ENCODE measurements at regions not wholly inside any gene's neighbourhood (a gene's known extent, or its start where the extent isn't known, plus 50 kb on each side); places are given as distances from the start of the nearest gene placed in this dataset.

DNA sequence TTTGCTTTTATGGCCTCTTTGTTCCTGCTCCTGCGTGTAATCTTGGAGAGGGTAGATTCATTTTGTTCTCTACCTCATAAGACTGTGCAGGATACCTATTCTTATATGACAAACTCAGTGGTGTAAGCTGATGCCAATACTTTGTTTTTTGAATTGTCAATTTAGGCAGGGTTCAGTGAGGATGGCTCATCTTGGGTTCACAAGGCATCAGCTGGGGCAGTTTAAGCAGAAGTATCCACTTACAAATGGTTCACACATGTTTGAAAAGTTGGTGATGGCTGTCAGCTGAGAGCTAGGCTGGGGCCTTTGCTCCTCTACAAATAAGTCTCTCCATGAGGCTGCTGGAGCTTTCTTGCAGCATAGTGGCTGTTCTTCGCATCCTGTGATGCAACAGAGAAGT, 920.6 kb upstream of the PIK3C3 start:
- no peak overlapping the region for H3K9ac ChIP-seq
- H4K20me1 ChIP-seq: no peaks in the 10 kb centered on the region
- TF ChIP-seq Cebpa-rat (IDR thresholded peaks at IDR 0.05): no peak
- no peak overlapping the region for H3K27ac ChIP-seq
- no peaks in the 10 kb centered on the region for H3K4me1 ChIP-seq
- H3K27me3 ChIP-seq: no peaks in the 10 kb centered on the region
- no peak overlapping the region for H3K4me2 ChIP-seq
- no peaks in the 10 kb centered on the region for H3K9me3 ChIP-seq
- H3K4me3 ChIP-seq: no peak overlapping the region
- H3K36me3 ChIP-seq: no peaks in the 10 kb centered on the region

DNA sequence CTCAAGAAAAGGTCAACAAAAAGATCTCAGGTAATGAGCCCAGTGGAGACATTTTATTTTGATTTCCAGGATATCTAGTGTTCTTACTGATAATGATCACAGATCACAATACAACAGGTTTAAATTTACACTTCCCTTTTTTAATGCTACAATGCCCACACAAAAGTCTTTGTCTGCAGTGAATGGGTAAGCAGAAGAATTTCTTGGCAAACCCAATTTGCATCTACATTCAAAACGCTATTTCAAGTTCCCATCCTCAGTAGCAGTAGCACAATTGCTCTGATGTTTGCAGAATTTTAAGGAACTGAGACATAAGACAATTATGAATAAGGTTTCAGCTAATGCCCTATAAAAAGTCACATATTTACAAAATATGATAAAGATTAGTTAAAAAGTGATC, 929.4 kb upstream of the PIK3C3 start:
- Histone ChIP-seq H3K4me1 (no peaks in the 10 kb centered on the region), H3K9me3 (no peaks in the 10 kb centered on the region), H3K27ac (no peak overlapping the region), H3K9ac (no peak overlapping the region), H4K20me1 (no peaks in the 10 kb centered on the region), H3K36me3 (no peaks in the 10 kb centered on the region), H3K4me2 (no peak overlapping the region), H3K4me3 (no peak overlapping the region), H3K27me3 (no peaks in the 10 kb centered on the region)
- TF ChIP-seq Cebpa-rat (IDR thresholded peaks at IDR 0.05): no peak

DNA sequence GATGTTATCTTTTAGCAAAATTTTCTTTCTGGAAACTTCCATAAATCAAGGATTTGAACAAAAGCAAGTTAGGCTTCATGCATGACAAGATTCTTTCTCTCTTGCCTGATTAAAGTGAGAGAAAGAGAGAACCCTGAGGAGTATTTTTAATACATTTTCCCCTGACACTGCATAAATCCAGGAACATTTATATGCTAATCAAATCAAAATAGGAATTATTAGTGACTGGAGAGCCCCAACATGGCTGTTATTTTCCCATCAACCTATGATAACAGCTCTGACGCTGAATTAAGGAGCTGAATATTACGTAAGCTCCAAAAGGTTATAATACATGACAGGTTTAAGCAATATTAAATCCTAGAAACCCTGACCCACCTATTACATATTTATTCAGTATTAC, 930.2 kb upstream of the PIK3C3 start:
- Histone ChIP-seq H3K4me3 (no peak overlapping the region), H4K20me1 (no peaks in the 10 kb centered on the region), H3K36me3 (no peaks in the 10 kb centered on the region), H3K27ac (no peak overlapping the region), H3K27me3 (no peaks in the 10 kb centered on the region), H3K9me3 (no peaks in the 10 kb centered on the region), H3K4me1 (no peaks in the 10 kb centered on the region), H3K9ac (no peak overlapping the region), H3K4me2 (no peak overlapping the region)
- TF ChIP-seq Cebpa-rat (IDR thresholded peaks at IDR 0.05): no peak

DNA sequence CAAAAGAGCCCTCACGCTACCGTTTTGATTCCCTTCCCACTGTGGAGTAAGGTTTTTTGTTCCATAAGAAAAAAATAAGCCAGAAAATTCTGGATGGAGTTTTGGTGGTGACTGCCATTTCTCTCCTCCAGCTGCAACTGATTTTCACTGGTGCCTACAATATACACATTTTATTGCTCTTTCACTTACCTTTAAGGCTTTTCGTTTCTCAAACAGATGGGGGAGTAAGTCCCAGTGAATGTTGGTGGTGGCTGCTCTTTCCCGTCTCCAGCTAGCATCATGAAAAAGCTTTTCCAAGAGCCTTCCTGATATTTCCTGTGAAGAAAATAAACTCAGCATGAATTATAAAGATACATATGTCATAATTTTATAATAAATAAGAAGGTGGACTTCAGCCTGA, 932.5 kb upstream of the PIK3C3 start:
- Histone ChIP-seq H3K9ac (no peak overlapping the region), H3K27me3 (no peaks in the 10 kb centered on the region), H3K4me3 (no peak overlapping the region), H4K20me1 (no peaks in the 10 kb centered on the region), H3K4me2 (no peak overlapping the region), H3K36me3 (no peaks in the 10 kb centered on the region), H3K27ac (no peak overlapping the region), H3K4me1 (no peaks in the 10 kb centered on the region), H3K9me3 (no peaks in the 10 kb centered on the region)
- TF ChIP-seq Cebpa-rat (IDR thresholded peaks at IDR 0.05): no peak

DNA sequence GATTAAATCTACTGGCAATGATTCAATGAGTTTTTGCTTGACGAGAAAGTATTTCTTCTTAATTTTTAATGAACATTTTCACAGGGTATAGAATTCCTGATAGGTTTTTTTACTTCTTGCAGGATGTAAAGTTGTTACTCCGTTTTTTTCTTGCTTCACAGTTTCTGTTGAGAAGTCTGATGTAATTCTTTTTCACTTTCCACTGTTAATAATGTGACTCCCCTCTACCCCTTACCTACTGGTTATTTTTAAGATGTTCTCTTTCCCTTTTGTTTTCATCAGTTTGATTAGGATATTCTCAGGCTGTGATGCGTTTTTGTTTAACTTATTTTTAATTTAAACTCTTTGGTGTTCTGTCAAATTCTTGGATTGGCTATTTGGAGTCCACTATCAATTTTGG, 933.9 kb upstream of the PIK3C3 start:
- H3K27ac ChIP-seq: no peak overlapping the region
- no peak overlapping the region for H3K4me3 ChIP-seq
- H3K36me3 ChIP-seq: no peaks in the 10 kb centered on the region
- H3K9ac ChIP-seq: no peak overlapping the region
- no peaks in the 10 kb centered on the region for H3K4me1 ChIP-seq
- no peaks in the 10 kb centered on the region for H4K20me1 ChIP-seq
- no peaks in the 10 kb centered on the region for H3K27me3 ChIP-seq
- no peak overlapping the region for H3K4me2 ChIP-seq
- H3K9me3 ChIP-seq: no peaks in the 10 kb centered on the region
- no peak for TF ChIP-seq Cebpa-rat (IDR thresholded peaks at IDR 0.05)

DNA sequence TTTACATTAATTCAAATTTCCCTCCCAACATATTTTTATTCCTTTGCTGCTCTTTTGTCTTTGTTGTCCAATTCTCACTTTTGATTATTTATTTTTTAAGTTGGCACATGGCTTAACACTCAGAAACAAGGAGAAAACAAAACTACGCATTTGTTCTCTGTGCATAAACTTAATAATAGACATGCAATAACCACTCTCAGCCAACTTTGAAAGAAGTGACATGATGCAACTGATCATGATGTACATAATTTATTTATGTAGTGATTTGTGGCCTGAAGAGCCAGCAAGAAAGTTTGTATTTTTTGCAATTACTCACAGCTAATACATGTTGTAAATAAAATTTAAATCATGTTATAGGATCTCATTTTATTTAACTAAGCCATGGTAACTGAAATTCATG, 942.8 kb upstream of the PIK3C3 start:
- no peaks in the 10 kb centered on the region for H3K9me3 ChIP-seq
- no peak for TF ChIP-seq Cebpa-rat (IDR thresholded peaks at IDR 0.05)
- H3K4me2 ChIP-seq: no peak overlapping the region
- no peak overlapping the region for H3K9ac ChIP-seq
- H3K36me3 ChIP-seq: no peaks in the 10 kb centered on the region
- H4K20me1 ChIP-seq: no peaks in the 10 kb centered on the region
- no peaks in the 10 kb centered on the region for H3K27me3 ChIP-seq
- H3K4me3 ChIP-seq: no peak overlapping the region
- no peaks in the 10 kb centered on the region for H3K4me1 ChIP-seq
- no peak overlapping the region for H3K27ac ChIP-seq

DNA sequence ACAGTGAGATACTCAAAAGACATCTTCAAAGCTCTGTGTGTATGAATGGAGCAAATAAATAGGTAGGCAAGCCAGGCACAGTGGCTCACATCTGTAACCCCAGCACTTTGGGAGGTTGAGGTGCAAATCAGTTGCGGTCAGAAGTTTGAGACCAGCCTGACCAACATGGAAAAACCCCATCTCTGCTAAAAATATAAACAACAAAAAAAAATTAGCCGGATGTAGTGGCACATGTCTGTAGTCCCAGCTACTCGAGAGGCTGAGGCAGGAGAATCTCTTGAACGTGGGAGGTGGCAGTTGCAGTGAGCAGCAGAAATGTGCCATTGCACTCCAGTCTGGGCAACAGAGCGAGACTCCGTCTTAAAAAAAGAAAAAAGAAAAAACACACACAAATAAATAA, 945.1 kb upstream of the PIK3C3 start:
- no peaks in the 10 kb centered on the region for H3K27me3 ChIP-seq
- no peaks in the 10 kb centered on the region for H3K36me3 ChIP-seq
- no peak overlapping the region for H3K27ac ChIP-seq
- H3K4me3 ChIP-seq: no peak overlapping the region
- H4K20me1 ChIP-seq: no peaks in the 10 kb centered on the region
- H3K4me1 ChIP-seq: no peaks in the 10 kb centered on the region
- no peaks in the 10 kb centered on the region for H3K9me3 ChIP-seq
- no peak for TF ChIP-seq Cebpa-rat (IDR thresholded peaks at IDR 0.05)
- H3K9ac ChIP-seq: no peak overlapping the region
- H3K4me2 ChIP-seq: no peak overlapping the region

DNA sequence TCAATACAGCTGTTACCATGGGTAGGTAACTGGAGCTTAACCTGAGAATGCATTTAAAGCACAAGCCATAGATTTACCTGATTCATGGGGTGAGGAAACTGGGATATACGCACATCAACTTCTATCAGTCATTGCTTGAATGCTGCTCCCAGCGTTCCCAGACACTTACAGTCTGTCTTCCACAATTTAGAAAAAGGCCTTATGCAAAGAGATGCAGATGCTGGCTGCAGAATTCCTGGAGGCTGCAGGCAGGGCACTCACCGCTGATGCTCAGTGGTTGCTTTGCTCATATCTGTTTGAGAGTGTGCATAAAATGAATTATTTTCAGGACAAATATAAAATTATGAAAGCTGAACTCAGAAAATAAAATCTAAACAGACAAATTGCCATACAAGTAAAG, 950.7 kb upstream of the PIK3C3 start:
- Histone ChIP-seq H3K27ac (no peak overlapping the region), H3K36me3 (no peaks in the 10 kb centered on the region), H3K4me2 (no peak overlapping the region), H3K27me3 (no peaks in the 10 kb centered on the region), H4K20me1 (no peaks in the 10 kb centered on the region), H3K4me3 (no peak overlapping the region), H3K9ac (no peak overlapping the region), H3K9me3 (no peaks in the 10 kb centered on the region), H3K4me1 (no peaks in the 10 kb centered on the region)
- TF ChIP-seq Cebpa-rat (IDR thresholded peaks at IDR 0.05): no peak

DNA sequence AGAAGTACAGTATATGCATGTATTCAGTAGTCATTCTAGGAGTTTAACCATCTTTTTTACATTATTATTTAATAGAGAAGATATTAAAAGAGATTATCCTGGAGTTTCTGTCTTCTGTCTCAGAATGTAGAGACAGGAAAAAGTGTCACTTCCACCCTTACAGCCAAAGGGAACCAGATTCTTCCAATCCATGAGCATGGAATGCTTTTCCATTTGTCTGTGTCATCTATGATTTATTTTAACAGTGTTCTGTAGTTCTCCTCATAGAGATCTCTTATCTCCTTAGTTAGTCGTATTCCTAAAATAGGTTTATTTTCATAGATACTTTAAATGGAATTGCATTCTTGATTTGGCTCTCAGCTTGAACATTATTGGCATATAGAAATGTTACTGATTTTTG, 959.5 kb upstream of the PIK3C3 start:
- Histone ChIP-seq H3K36me3 (no peaks in the 10 kb centered on the region), H3K4me3 (no peak overlapping the region), H3K9me3 (no peaks in the 10 kb centered on the region), H3K27ac (no peak overlapping the region), H4K20me1 (no peaks in the 10 kb centered on the region), H3K9ac (no peak overlapping the region), H3K4me2 (no peak overlapping the region), H3K27me3 (no peaks in the 10 kb centered on the region), H3K4me1 (no peaks in the 10 kb centered on the region)
- no peak for TF ChIP-seq Cebpa-rat (IDR thresholded peaks at IDR 0.05)

DNA sequence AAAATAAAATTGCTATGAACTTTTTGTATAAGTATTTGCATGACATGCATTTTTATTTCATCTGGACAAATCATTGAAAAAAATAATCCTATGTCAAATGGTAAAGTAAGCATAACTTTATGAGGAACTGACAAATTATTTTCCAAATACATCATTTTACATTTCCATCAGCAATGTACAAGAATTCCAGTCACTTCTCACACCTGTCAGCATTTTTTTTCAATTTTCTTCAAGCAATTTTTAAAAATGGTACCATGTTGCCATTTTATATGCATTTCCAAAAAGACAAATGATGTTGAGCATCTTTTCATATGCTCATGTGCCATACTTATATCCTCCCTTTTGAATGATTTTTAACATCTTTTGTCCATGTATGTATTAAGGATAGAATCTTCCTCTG, 961.7 kb upstream of the PIK3C3 start:
- Histone ChIP-seq H3K4me1 (no peaks in the 10 kb centered on the region), H3K9me3 (no peaks in the 10 kb centered on the region), H3K27me3 (no peaks in the 10 kb centered on the region), H3K9ac (no peak overlapping the region), H3K27ac (no peak overlapping the region), H4K20me1 (no peaks in the 10 kb centered on the region), H3K36me3 (no peaks in the 10 kb centered on the region), H3K4me2 (no peak overlapping the region), H3K4me3 (no peak overlapping the region)
- TF ChIP-seq Cebpa-rat (IDR thresholded peaks at IDR 0.05): no peak

DNA sequence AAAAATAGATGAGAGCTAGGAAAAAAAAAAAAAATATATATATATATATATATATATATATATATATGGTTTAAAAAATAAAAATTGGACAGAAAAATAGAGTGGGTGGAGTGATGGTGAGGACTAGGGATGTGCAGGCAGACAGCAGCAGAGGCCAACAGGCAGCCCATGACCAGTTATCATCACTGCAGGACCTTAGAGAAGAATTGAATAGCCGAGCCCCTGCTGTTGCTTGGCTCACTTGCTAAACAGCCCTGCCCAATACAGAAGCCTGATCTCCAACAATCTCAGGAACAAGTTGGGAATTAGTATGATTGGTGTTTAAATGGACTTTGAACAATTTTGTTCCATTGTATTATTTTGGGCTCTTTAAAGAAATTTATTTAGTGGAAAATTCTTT, 967.5 kb upstream of the PIK3C3 start:
- H3K9me3 ChIP-seq: no peaks in the 10 kb centered on the region
- H3K4me3 ChIP-seq: no peak overlapping the region
- H3K4me2 ChIP-seq: no peak overlapping the region
- no peaks in the 10 kb centered on the region for H3K27me3 ChIP-seq
- H3K4me1 ChIP-seq: no peaks in the 10 kb centered on the region
- no peaks in the 10 kb centered on the region for H3K36me3 ChIP-seq
- H4K20me1 ChIP-seq: no peaks in the 10 kb centered on the region
- no peak overlapping the region for H3K27ac ChIP-seq
- H3K9ac ChIP-seq: no peak overlapping the region
- TF ChIP-seq Cebpa-rat (IDR thresholded peaks at IDR 0.05): no peak
